DOHH2 (cell line): ENCODE measurements at regions not wholly inside any gene's neighbourhood (a gene's known extent, or its start where the extent isn't known, plus 50 kb on each side); places are given as distances from the start of the nearest gene placed in this dataset.

Experiments
- H3F3A ChIP-seq: fragments of 200-600 bp; sonication (generic), shearing (Covaris generic); 2 replicates; pipeline ENCODE4 v1.6.0; 2016; ENCODE audit warnings: antibody characterized with exemption, mild to moderate bottlenecking; ENCODE audit not compliant: control insufficient read depth, insufficient read depth
- H3K27ac ChIP-seq: fragments of 200-600 bp; sonication (generic); 2 replicates; pipeline ENCODE4 v1.5.1; 2014; ENCODE audit warnings: low read depth, mild to moderate bottlenecking, low read length, moderate library complexity
- H3K27me3 ChIP-seq: fragments of 200-600 bp; sonication (generic); 2 replicates; pipeline ENCODE4 v1.6.1; 2014; ENCODE audit warnings: mild to moderate bottlenecking, low read length, mixed read lengths; ENCODE audit not compliant: control insufficient read depth
- H3K36me3 ChIP-seq: fragments of 200-600 bp; sonication (generic); 2 replicates; pipeline ENCODE4 v1.6.1; 2014; ENCODE audit warnings: mild to moderate bottlenecking, low read length, moderate library complexity, mixed read lengths; ENCODE audit not compliant: control insufficient read depth
- H3K4me1 ChIP-seq: fragments of 200-600 bp; sonication (generic); 2 replicates; pipeline ENCODE4 v1.6.1; 2014; ENCODE audit warnings: mild to moderate bottlenecking, low read length, mixed read lengths; ENCODE audit not compliant: control insufficient read depth
- H3K4me2 ChIP-seq: fragments of 200-600 bp; sonication (generic); 2 replicates; pipeline ENCODE4 v1.6.0; 2014; ENCODE audit warnings: mild to moderate bottlenecking, low read length, moderate library complexity
- H3K4me3 ChIP-seq: fragments of 200-600 bp; sonication (generic); 2 replicates; pipeline ENCODE4 v1.5.1; 2014; ENCODE audit warnings: mild to moderate bottlenecking, low read length, mixed read lengths
- H3K79me2 ChIP-seq: fragments of 200-600 bp; sonication (generic); 2 replicates; pipeline ENCODE4 v1.6.1; 2014; ENCODE audit warnings: mild to moderate bottlenecking, low read length, mixed read lengths; ENCODE audit not compliant: control insufficient read depth
- H3K9me2 ChIP-seq: fragments of 200-600 bp; sonication (generic); replicated peaks from 2 replicates; pipeline ENCODE4 v1.6.1; 2014; ENCODE audit warnings: mild to moderate bottlenecking, low read length, mixed read lengths; ENCODE audit not compliant: control insufficient read depth
- H3K9me3 ChIP-seq: fragments of 200-600 bp; sonication (generic); 2 replicates; pipeline ENCODE4 v1.6.1; 2014; ENCODE audit warnings: antibody characterized with exemption, low read length, mixed read lengths; ENCODE audit not compliant: control insufficient read depth, insufficient read depth
- H4K20me1 ChIP-seq: fragments of 200-600 bp; sonication (generic); 2 replicates; pipeline ENCODE4 v1.6.0; 2014; ENCODE audit warnings: low read depth, mild to moderate bottlenecking, antibody characterized with exemption, low read length, moderate library complexity; ENCODE audit not compliant: control insufficient read depth, insufficient read depth
- EZH2phosphoT487 ChIP-seq: fragments of 200-600 bp; sonication (generic); IDR thresholded peaks from 2 replicates; pipeline ENCODE4 v1.6.1; 2017; ENCODE audit warnings: borderline replicate concordance, mild to moderate bottlenecking, antibody characterized with exemption, low read length, moderate library complexity, mixed read lengths
- TF ChIP-seq, protein P1 (sequence below): fragments of 200-600 bp; sonication (generic); IDR thresholded peaks from one replicate; pipeline ENCODE4 v1.5.1; 2014; ENCODE audit warnings: antibody characterized with exemption, mild to moderate bottlenecking, low read depth, low read length; ENCODE audit not compliant: poor library complexity, severe bottlenecking

DNA sequence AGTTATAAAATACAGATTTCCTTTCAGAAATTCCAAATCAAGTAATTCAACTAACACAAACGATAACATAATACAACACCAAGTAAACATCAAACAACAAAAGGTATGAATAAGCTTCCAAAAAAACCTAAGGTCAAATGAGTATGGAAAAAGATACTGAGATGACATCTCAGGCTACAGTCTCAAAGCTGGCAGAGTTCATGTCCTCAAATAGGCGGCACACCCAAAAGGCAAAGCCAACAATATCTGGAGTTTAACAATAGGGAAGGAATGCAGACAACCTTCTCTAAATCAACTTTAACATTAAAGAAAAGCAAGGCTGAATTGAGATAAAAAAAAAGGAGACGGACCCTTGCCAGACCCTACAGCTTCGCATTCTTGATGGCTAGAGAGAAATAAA is 346.6 kb downstream of the RSL24D1 start:
- Histone ChIP-seq H3F3A (no peaks in the 10 kb centered on the region), H3K4me2 (no peak overlapping the region), H3K4me3 (no peak overlapping the region), H3K9me2 (no peaks in the 10 kb centered on the region), H3K36me3 (no peaks in the 10 kb centered on the region), H3K27ac (no peak overlapping the region), H3K27me3 (no peaks in the 10 kb centered on the region), H3K79me2 (no peaks in the 10 kb centered on the region), H4K20me1 (no peaks in the 10 kb centered on the region), H3K9me3 (no peaks in the 10 kb centered on the region), H3K4me1 (no peaks in the 10 kb centered on the region)
- TF ChIP-seq, protein P1, sequence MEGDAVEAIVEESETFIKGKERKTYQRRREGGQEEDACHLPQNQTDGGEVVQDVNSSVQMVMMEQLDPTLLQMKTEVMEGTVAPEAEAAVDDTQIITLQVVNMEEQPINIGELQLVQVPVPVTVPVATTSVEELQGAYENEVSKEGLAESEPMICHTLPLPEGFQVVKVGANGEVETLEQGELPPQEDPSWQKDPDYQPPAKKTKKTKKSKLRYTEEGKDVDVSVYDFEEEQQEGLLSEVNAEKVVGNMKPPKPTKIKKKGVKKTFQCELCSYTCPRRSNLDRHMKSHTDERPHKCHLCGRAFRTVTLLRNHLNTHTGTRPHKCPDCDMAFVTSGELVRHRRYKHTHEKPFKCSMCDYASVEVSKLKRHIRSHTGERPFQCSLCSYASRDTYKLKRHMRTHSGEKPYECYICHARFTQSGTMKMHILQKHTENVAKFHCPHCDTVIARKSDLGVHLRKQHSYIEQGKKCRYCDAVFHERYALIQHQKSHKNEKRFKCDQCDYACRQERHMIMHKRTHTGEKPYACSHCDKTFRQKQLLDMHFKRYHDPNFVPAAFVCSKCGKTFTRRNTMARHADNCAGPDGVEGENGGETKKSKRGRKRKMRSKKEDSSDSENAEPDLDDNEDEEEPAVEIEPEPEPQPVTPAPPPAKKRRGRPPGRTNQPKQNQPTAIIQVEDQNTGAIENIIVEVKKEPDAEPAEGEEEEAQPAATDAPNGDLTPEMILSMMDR = no peak
- no peak for TF ChIP-seq EZH2phosphoT487

DNA sequence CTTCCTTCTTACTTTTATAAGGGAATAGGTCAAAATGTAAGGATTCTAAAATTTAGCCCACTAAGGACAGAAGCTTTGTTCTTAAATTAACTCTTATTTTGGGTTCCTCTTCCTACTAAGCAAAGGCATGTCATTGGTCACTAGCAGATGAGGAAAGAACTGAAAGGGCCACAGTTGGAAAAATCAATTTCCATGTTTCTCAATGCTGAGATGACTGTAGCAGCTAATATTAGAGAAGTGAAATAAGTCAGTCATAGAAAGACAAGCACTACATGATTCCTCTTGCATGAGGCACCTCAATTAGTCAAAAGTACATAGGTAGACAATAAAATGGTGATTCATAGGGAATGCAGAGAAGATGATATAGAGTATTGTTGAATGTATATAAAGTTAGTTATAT is 353.7 kb downstream of the RSL24D1 start:
- Histone ChIP-seq H3K27ac (no peak overlapping the region), H3K36me3 (no peaks in the 10 kb centered on the region), H3K4me2 (no peak overlapping the region), H4K20me1 (no peaks in the 10 kb centered on the region), H3K79me2 (no peaks in the 10 kb centered on the region), H3K9me3 (no peaks in the 10 kb centered on the region), H3F3A (no peaks in the 10 kb centered on the region), H3K9me2 (0 out of 2 replicates have a peak, but pooled peaks cover 3% of the 10 kb centered on the region), H3K4me1 (no peaks in the 10 kb centered on the region), H3K27me3 (no peaks in the 10 kb centered on the region), H3K4me3 (no peak overlapping the region)
- TF ChIP-seq, protein P1 = no peak
- no peak for TF ChIP-seq EZH2phosphoT487

DNA sequence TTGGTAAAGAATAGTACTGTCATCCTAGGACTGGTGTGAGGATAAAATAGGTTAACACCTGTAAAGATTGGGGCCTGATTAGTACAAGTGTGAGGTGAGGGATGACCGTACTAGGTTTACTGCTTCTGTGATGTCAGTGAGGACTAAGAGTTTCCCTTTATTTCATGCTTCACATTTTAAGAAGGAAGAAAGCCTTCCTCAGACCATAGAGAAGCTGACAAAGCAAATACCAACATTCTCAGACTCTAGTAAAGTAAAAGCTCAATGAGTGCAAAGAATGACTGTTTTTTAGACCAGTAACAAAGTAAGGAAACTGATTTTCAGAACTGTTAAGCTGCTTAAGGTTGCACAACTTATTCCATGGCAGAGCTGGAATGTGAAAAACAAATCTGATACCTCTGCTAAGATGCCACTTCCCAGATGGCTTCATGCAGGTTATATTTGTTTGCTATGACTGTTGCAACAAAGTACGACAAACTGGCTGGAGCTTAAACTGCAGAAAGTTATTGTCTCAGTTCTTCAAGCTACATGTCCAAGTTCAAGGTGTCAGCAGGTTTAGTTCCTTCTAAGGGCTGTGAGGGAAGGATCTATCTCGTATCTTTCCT is 354.9 kb downstream of the RSL24D1 start:
- Histone ChIP-seq H3K4me1 (no peaks in the 10 kb centered on the region), H3K9me2 (0 out of 2 replicates have a peak, but pooled peaks cover 3% of the 10 kb centered on the region), H3K27ac (no peak overlapping the region), H3K36me3 (no peaks in the 10 kb centered on the region), H3K79me2 (no peaks in the 10 kb centered on the region), H3K4me2 (no peak overlapping the region), H3K4me3 (no peak overlapping the region), H3K27me3 (no peaks in the 10 kb centered on the region), H4K20me1 (no peaks in the 10 kb centered on the region), H3F3A (no peaks in the 10 kb centered on the region), H3K9me3 (no peaks in the 10 kb centered on the region)
- TF ChIP-seq, protein P1 = no peak
